ENCODE measurements at regions not wholly inside any gene's neighbourhood (a gene's known extent, or its start where the extent isn't known, plus 50 kb on each side); places are given as distances from the start of the nearest gene placed in this dataset.

GRCh38 chr11:81913793-81914192 is 819.9 kb downstream of the FAM181B start:
- H2BK5ac ChIP-seq (ENCODE audit: low read depth, low read length, poor library complexity, severe bottlenecking): no peak overlapping the region
- H2AK9ac ChIP-seq (replicated peaks; ENCODE audit: low read depth, low read length, poor library complexity): no peak overlapping the region
- BruUV-seq (replicated peaks): no TSS peak
- in situ Hi-C loops (cut with MboI; ENCODE audit: low sequenced_read_pairs) (no loop called here), dilution Hi-C loops (cut with HindIII; ENCODE audit: low sequenced_read_pairs, unreplicated experiment) (no loop called here), intact Hi-C loops (cut with micrococcal nuclease) (no loop called here)
- no peaks in the 10 kb centered on the region for H4K20me1 ChIP-seq (ENCODE audit: insufficient read depth, low read length)
- no peak overlapping the region for H2BK120ac ChIP-seq (ENCODE audit: low read depth, low read length)
- H3K27me3 ChIP-seq (ENCODE audit: control insufficient read depth, insufficient read depth, low read length): no peaks in the 10 kb centered on the region
- ATAC-seq (ENCODE audit: low read depth) (no peak), DNase-seq (no peak)
- ChIA-PET CTCF (no interaction called here), POLR2A (ENCODE audit: unreplicated experiment) (no interaction called here)
- no peak overlapping the region for H2BK15ac ChIP-seq (ENCODE audit: low read depth, low read length)
- no peaks in the 10 kb centered on the region for H3K36me3 ChIP-seq (ENCODE audit: control insufficient read depth, insufficient read depth, low read length)
- no CpG with 5 or more reads among the region's 1 CpG for WGBS, 2 experiments (ENCODE audit: extremely low coverage in 2 of 2, insufficient read length in 1 of 2)
- no peak overlapping the region for H3K56ac ChIP-seq (ENCODE audit: extremely low read depth, insufficient read depth, low read length)
- no peak overlapping the region for H3K4me3 ChIP-seq (ENCODE audit: insufficient read depth, low read depth, low read length)
- H3K9me3 ChIP-seq (ENCODE audit: control insufficient read depth, insufficient read depth, low read length): no peaks in the 10 kb centered on the region
- no peaks in the 10 kb centered on the region for H3K9me1 ChIP-seq (ENCODE audit: insufficient read depth, low read length)
- H3K23ac ChIP-seq (ENCODE audit: low read depth, low read length): no peak overlapping the region
- no peak overlapping the region for H4K5ac ChIP-seq (ENCODE audit: low read depth, low read length)
- no peak overlapping the region for H4K91ac ChIP-seq (ENCODE audit: insufficient read depth, low read depth, low read length)
- H3K18ac ChIP-seq (ENCODE audit: low read depth, low read length): no peak overlapping the region
- TF ChIP-seq CTCF (conservative IDR thresholded peaks at IDR 0.05; ENCODE audit: low read depth, low read length): no peak
- TF ChIP-seq USF2 (IDR thresholded peaks at IDR 0.05; ENCODE audit: low read depth, low read length): no peak
- H3K4ac ChIP-seq (ENCODE audit: low read depth, low read length): no peak overlapping the region
- no peak overlapping the region for H2AFZ ChIP-seq (replicated peaks; ENCODE audit: low read length, poor library complexity)
- H3K9ac ChIP-seq (ENCODE audit: low read depth, low read length): no peak overlapping the region
- no peak overlapping the region for H2AK5ac ChIP-seq (ENCODE audit: low read depth, low read length)
- H3K27ac ChIP-seq (ENCODE audit: insufficient read depth, low read length): no peak overlapping the region
- no peak overlapping the region for H4K8ac ChIP-seq (ENCODE audit: low read depth in 2 of 2, low read length in 2 of 2)
- no peak overlapping the region for H2BK20ac ChIP-seq (ENCODE audit: low read depth, low read length)
- H3K79me1 ChIP-seq (ENCODE audit: low read depth in 1 of 2, low read length in 2 of 2): no peaks in the 10 kb centered on the region
- H3K4me2 ChIP-seq (ENCODE audit: low read depth, low read length): no peak overlapping the region
- no peaks in the 10 kb centered on the region for H3K4me1 ChIP-seq (ENCODE audit: control insufficient read depth, insufficient read depth, low read length)
- H3K14ac ChIP-seq (replicated peaks; ENCODE audit: low read depth, low read length): no peak overlapping the region
